ENCODE measurements at regions not wholly inside any gene's neighbourhood (a gene's known extent, or its start where the extent isn't known, plus 50 kb on each side); places are given as distances from the start of the nearest gene placed in this dataset.
"Not testable (repeated sequence)": the region's sequence is repeated elsewhere in the genome, so short reads cannot be mapped to it uniquely, and the experiment has no call there.

GRCh38 chr7:68980011-68980410 is 618.3 kb upstream of the AUTS2 start:
- CTCF ChIA-PET = no interaction called here

DNA sequence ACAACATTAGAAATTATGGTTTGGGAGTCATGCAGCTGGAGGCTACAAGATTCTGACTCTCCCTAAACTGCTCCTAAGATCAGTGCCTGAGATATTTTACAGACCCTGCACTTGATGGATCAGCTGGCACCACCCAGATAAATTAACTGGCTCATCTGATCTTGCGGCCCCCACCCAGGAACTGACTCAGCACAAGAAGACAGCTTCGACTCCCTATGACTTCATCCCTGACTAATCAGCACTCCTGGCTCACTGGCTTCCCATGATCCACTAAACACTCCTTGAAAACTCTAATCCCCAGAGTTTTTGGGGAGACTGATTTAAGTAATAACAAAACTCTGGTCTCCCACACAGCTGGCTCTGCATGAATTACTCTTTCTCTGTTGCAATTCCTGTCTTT is 617.8 kb upstream of the AUTS2 start:
- H4K5ac ChIP-seq (ENCODE audit: low read depth, low read length); H4K20me1 ChIP-seq (ENCODE audit: insufficient read depth, low read length); H2AK9ac ChIP-seq (replicated peaks; ENCODE audit: low read depth, low read length, poor library complexity); H3K27me3 ChIP-seq (ENCODE audit: control insufficient read depth, insufficient read depth, low read length); H3K36me3 ChIP-seq (ENCODE audit: control insufficient read depth, insufficient read depth, low read length); H3K79me1 ChIP-seq (ENCODE audit: low read depth in 1 of 2, low read length in 2 of 2); H2AFZ ChIP-seq (replicated peaks; ENCODE audit: low read length, poor library complexity); H3K27ac ChIP-seq (ENCODE audit: insufficient read depth, low read length); H3K4me2 ChIP-seq (ENCODE audit: low read depth, low read length); H3K4me3 ChIP-seq (ENCODE audit: insufficient read depth, low read depth, low read length); in situ Hi-C loops (cut with MboI; ENCODE audit: low sequenced_read_pairs); CTCF ChIA-PET; H2BK20ac ChIP-seq (ENCODE audit: low read depth, low read length); H3K9ac ChIP-seq (ENCODE audit: low read depth, low read length); H4K91ac ChIP-seq (ENCODE audit: insufficient read depth, low read depth, low read length); H2BK5ac ChIP-seq (ENCODE audit: low read depth, low read length, poor library complexity, severe bottlenecking); DNase-seq; H4K8ac ChIP-seq (ENCODE audit: low read depth in 2 of 2, low read length in 2 of 2); BruUV-seq (replicated peaks); H3K23ac ChIP-seq (ENCODE audit: low read depth, low read length); intact Hi-C loops (cut with micrococcal nuclease); H3K4me1 ChIP-seq (ENCODE audit: control insufficient read depth, insufficient read depth, low read length); H3K9me1 ChIP-seq (ENCODE audit: insufficient read depth, low read length); H2AK5ac ChIP-seq (ENCODE audit: low read depth, low read length); POLR2A ChIA-PET (ENCODE audit: unreplicated experiment); dilution Hi-C loops (cut with HindIII; ENCODE audit: low sequenced_read_pairs, unreplicated experiment); H3K14ac ChIP-seq (replicated peaks; ENCODE audit: low read depth, low read length); H2BK120ac ChIP-seq (ENCODE audit: low read depth, low read length); H3K4ac ChIP-seq (ENCODE audit: low read depth, low read length); H3K18ac ChIP-seq (ENCODE audit: low read depth, low read length); H3K56ac ChIP-seq (ENCODE audit: extremely low read depth, insufficient read depth, low read length); ATAC-seq (ENCODE audit: low read depth); H2BK15ac ChIP-seq (ENCODE audit: low read depth, low read length): not testable (repeated sequence)
- H3K9me3 ChIP-seq (ENCODE audit: control insufficient read depth, insufficient read depth, low read length) = peaks cover 10% of the 10 kb centered on the region
- WGBS, 2 experiments (ENCODE audit: extremely low coverage in 2 of 2, insufficient read length in 1 of 2) = no CpG with 5 or more reads among the region's 2 CpGs

More at GRCh38 chr7:68980011-68980410, 618.3 kb upstream of the AUTS2 start:
- WGBS, 2 experiments (ENCODE audit: extremely low coverage in 2 of 2, insufficient read length in 1 of 2) = no CpG with 5 or more reads among the region's 1 CpG
- Histone ChIP-seq H2AFZ (replicated peaks; ENCODE audit: low read length, poor library complexity) (no peak overlapping the region), H3K56ac (ENCODE audit: extremely low read depth, insufficient read depth, low read length) (no peak overlapping the region), H4K8ac (ENCODE audit: low read depth in 2 of 2, low read length in 2 of 2) (no peak overlapping the region), H2AK5ac (ENCODE audit: low read depth, low read length) (no peak overlapping the region), H2AK9ac (replicated peaks; ENCODE audit: low read depth, low read length, poor library complexity) (no peak overlapping the region), H3K18ac (ENCODE audit: low read depth, low read length) (no peak overlapping the region), H2BK5ac (ENCODE audit: low read depth, low read length, poor library complexity, severe bottlenecking) (no peak overlapping the region), H3K4me3 (ENCODE audit: insufficient read depth, low read depth, low read length) (no peak overlapping the region), H3K79me1 (ENCODE audit: low read depth in 1 of 2, low read length in 2 of 2) (no peaks in the 10 kb centered on the region), H2BK120ac (ENCODE audit: low read depth, low read length) (no peak overlapping the region), H4K91ac (ENCODE audit: insufficient read depth, low read depth, low read length) (no peak overlapping the region), H3K4me2 (ENCODE audit: low read depth, low read length) (no peak overlapping the region), H3K27me3 (ENCODE audit: control insufficient read depth, insufficient read depth, low read length) (no peaks in the 10 kb centered on the region), H3K27ac (ENCODE audit: insufficient read depth, low read length) (no peak overlapping the region), H2BK15ac (ENCODE audit: low read depth, low read length) (no peak overlapping the region), H3K9me1 (ENCODE audit: insufficient read depth, low read length) (no peaks in the 10 kb centered on the region), H3K4me1 (ENCODE audit: control insufficient read depth, insufficient read depth, low read length) (no peaks in the 10 kb centered on the region), H2BK20ac (ENCODE audit: low read depth, low read length) (no peak overlapping the region), H4K5ac (ENCODE audit: low read depth, low read length) (no peak overlapping the region), H3K36me3 (ENCODE audit: control insufficient read depth, insufficient read depth, low read length) (no peaks in the 10 kb centered on the region), H4K20me1 (ENCODE audit: insufficient read depth, low read length) (no peaks in the 10 kb centered on the region), H3K14ac (replicated peaks; ENCODE audit: low read depth, low read length) (no peak overlapping the region), H3K23ac (ENCODE audit: low read depth, low read length) (no peak overlapping the region), H3K9ac (ENCODE audit: low read depth, low read length) (no peak overlapping the region), H3K9me3 (ENCODE audit: control insufficient read depth, insufficient read depth, low read length) (peaks cover 11% of the 10 kb centered on the region), H3K4ac (ENCODE audit: low read depth, low read length) (no peak overlapping the region)
- no peak for TF ChIP-seq MAZ (IDR thresholded peaks at IDR 0.05; ENCODE audit: borderline replicate concordance, low read depth, low read length)
- TF ChIP-seq MAFK (IDR thresholded peaks at IDR 0.05; ENCODE audit: low read depth, low read length) = no peak
- TF ChIP-seq BHLHE40 (IDR thresholded peaks at IDR 0.05; ENCODE audit: low read depth, low read length) = no peak
- TF ChIP-seq SMC3 (IDR thresholded peaks at IDR 0.05; ENCODE audit: low read depth, low read length) = no peak
- no peak for TF ChIP-seq FOS (IDR thresholded peaks at IDR 0.05; ENCODE audit: low read depth, low read length)
- TF ChIP-seq MXI1 (IDR thresholded peaks at IDR 0.05; ENCODE audit: borderline replicate concordance, low read depth, low read length) = no peak
- no peak for TF ChIP-seq RCOR1 (IDR thresholded peaks at IDR 0.05; ENCODE audit: insufficient replicate concordance, low read length)
- TF ChIP-seq POLR2A (IDR thresholded peaks at IDR 0.05; ENCODE audit: low read depth, low read length) = no peak
- TF ChIP-seq ELK1 (IDR thresholded peaks at IDR 0.05; ENCODE audit: borderline replicate concordance, low read depth, low read length) = no peak
- no peak for TF ChIP-seq NFE2L2 (IDR thresholded peaks at IDR 0.05; ENCODE audit: low read depth, low read length)
- no peak for TF ChIP-seq CEBPB (IDR thresholded peaks at IDR 0.05; ENCODE audit: low read depth, low read length)
- TF ChIP-seq, protein P1, sequence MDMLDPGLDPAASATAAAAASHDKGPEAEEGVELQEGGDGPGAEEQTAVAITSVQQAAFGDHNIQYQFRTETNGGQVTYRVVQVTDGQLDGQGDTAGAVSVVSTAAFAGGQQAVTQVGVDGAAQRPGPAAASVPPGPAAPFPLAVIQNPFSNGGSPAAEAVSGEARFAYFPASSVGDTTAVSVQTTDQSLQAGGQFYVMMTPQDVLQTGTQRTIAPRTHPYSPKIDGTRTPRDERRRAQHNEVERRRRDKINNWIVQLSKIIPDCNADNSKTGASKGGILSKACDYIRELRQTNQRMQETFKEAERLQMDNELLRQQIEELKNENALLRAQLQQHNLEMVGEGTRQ (IDR thresholded peaks at IDR 0.05; ENCODE audit: low read depth, low read length) = no peak
- intact Hi-C loops (cut with micrococcal nuclease) = no loop called here
- dilution Hi-C loops (cut with HindIII; ENCODE audit: low sequenced_read_pairs, unreplicated experiment) = no loop called here
- no peak for DNase-seq
- ATAC-seq (ENCODE audit: low read depth) = no peak
- POLR2A ChIA-PET (ENCODE audit: unreplicated experiment) = no interaction called here
- in situ Hi-C loops (cut with MboI; ENCODE audit: low sequenced_read_pairs) = no loop called here
- BruUV-seq (replicated peaks) = no TSS peak

All from IMR-90 (cell line).